Iris pigment epithelial cell (primary cell): ENCODE measurements at regions not wholly inside any gene's neighbourhood (a gene's known extent, or its start where the extent isn't known, plus 50 kb on each side); places are given as distances from the start of the nearest gene placed in this dataset.
A peak's percentile ranks its signal among the peaks of the same experiment; 100 is the strongest.

Experiments used
- DNase-seq: peaks from one replicate; pipeline ENCODE4 v3.0.0-alpha.2; 2011; ENCODE audit warnings: low read depth

- DNase-seq = peak; percentile 95
Measured at GRCh38 chr1:201771466-201771865, 57.5 kb upstream of the IPO9 start.

GRCh38 chr1:201772178-201772577 lies 56.8 kb upstream of the IPO9 start:
- peak; percentile 59 for DNase-seq

GRCh38 chr1:201773764-201774163 lies 55.2 kb upstream of the IPO9 start:
- no peak for DNase-seq

- peak; percentile 94 for DNase-seq
Measured at GRCh38 chr1:201774224-201774982, 54.6 kb upstream of the IPO9 start.

- no peak for DNase-seq
Measured at GRCh38 chr1:201774983-201775344, 54.0 kb upstream of the IPO9 start.

- DNase-seq = no peak
Measured at GRCh38 chr1:201775380-201775779, 53.6 kb upstream of the IPO9 start.

- DNase-seq = peak; percentile 73
Measured at GRCh38 chr1:201778279-201779065, 50.5 kb upstream of the IPO9 start.
